Neuronal stem cell (in vitro differentiated cells): ENCODE measurements at regions not wholly inside any gene's neighbourhood (a gene's known extent, or its start where the extent isn't known, plus 50 kb on each side); places are given as distances from the start of the nearest gene placed in this dataset.

Source experiments
- DNase-seq: peaks from one replicate; pipeline ENCODE4 v3.0.0-alpha.2; 2013; ENCODE audit warnings: low spot score
- H2AFZ ChIP-seq: one replicate; pipeline ENCODE4 v1.6.1; 2013; ENCODE audit warnings: mild to moderate bottlenecking, low read length, inconsistent platforms
- H2AK5ac ChIP-seq: 2 replicates; pipeline ENCODE4 v1.6.1; 2013; ENCODE audit warnings: low read depth, mild to moderate bottlenecking, inconsistent platforms, low read length, moderate library complexity, mixed read lengths
- H2BK120ac ChIP-seq: 2 replicates; pipeline ENCODE4 v1.6.1; 2013; ENCODE audit warnings: low read depth, mild to moderate bottlenecking, inconsistent platforms, low read length, moderate library complexity, mixed read lengths
- H2BK12ac ChIP-seq: one replicate; pipeline ENCODE4 v1.6.1; 2013; ENCODE audit warnings: low read length, inconsistent platforms
- H2BK15ac ChIP-seq: 2 replicates; pipeline ENCODE4 v1.6.1; 2013; ENCODE audit warnings: mild to moderate bottlenecking, low read length, inconsistent platforms, mixed read lengths
- H2BK5ac ChIP-seq: one replicate; pipeline ENCODE4 v1.6.1; 2013; ENCODE audit warnings: inconsistent platforms, mild to moderate bottlenecking, low read length, moderate library complexity
- H3K14ac ChIP-seq: one replicate; pipeline ENCODE4 v1.6.1; 2013; ENCODE audit warnings: low read length, inconsistent platforms
- H3K18ac ChIP-seq: 2 replicates; pipeline ENCODE4 v1.6.1; 2013; ENCODE audit warnings: low read length, inconsistent platforms
- H3K23ac ChIP-seq: 2 replicates; pipeline ENCODE4 v1.6.1; 2013; ENCODE audit warnings: low read depth, mild to moderate bottlenecking, mixed read lengths, low read length, inconsistent platforms; ENCODE audit not compliant: poor library complexity
- H3K27ac ChIP-seq: replicated peaks from 3 replicates; pipeline ENCODE4 v1.5.1; 2013; ENCODE audit warnings: low read length, inconsistent platforms
- H3K27me3 ChIP-seq, 3 experiments: 2 replicates each; pipeline ENCODE4 v1.6.1; 2013; ENCODE audit warnings: low read length in 3 of 3, mild to moderate bottlenecking in 2 of 3, inconsistent platforms in 1 of 3, low read depth in 1 of 3, mixed read lengths in 1 of 3, moderate library complexity in 1 of 3; ENCODE audit not compliant: control insufficient read depth in 3 of 3, insufficient read depth in 3 of 3
- H3K36me3 ChIP-seq, 2 donors: replicated peaks in 1 of 2; 2 replicates each; pipeline ENCODE4 v1.6.1; 2013; ENCODE audit warnings: low read length in 2 of 2; ENCODE audit not compliant: control insufficient read depth in 2 of 2, insufficient read depth in 2 of 2
- H3K4ac ChIP-seq: 2 replicates; pipeline ENCODE4 v1.6.1; 2013; ENCODE audit warnings: inconsistent platforms, mild to moderate bottlenecking, low read length, moderate library complexity
- H3K4me1 ChIP-seq, 2 donors: 1 replicate in 1 of 2; 2 replicates in 1 of 2; pipeline ENCODE4 v1.6.1; 2013; ENCODE audit warnings: low read length in 2 of 2, low read depth in 1 of 2; ENCODE audit not compliant: control insufficient read depth in 2 of 2, insufficient read depth in 1 of 2
- H3K4me2 ChIP-seq: one replicate; pipeline ENCODE4 v1.6.1; 2013; ENCODE audit warnings: mild to moderate bottlenecking, low read length, inconsistent platforms; ENCODE audit not compliant: insufficient read depth, poor library complexity, severe bottlenecking
- H3K4me3 ChIP-seq, 2 donors: 2 replicates each; pipeline ENCODE4 v1.5.1; 2013; ENCODE audit warnings: low read length in 2 of 2, mild to moderate bottlenecking in 2 of 2, inconsistent platforms in 1 of 2, moderate library complexity in 1 of 2
- H3K79me1 ChIP-seq: one replicate; pipeline ENCODE4 v1.6.1; 2013; ENCODE audit warnings: low read depth, mild to moderate bottlenecking, inconsistent platforms, low read length, moderate library complexity
- H3K9ac ChIP-seq: one replicate; pipeline ENCODE4 v1.6.1; 2013; ENCODE audit warnings: mild to moderate bottlenecking, low read depth, low read length, inconsistent platforms; ENCODE audit not compliant: poor library complexity
- H3K9me3 ChIP-seq, 2 donors: replicated peaks in 1 of 2; 2 replicates each; pipeline versions ENCODE3 to v1.6.1; 2013; ENCODE audit warnings: low read length in 2 of 2, mild to moderate bottlenecking in 2 of 2, inconsistent platforms in 1 of 2, low read depth in 1 of 2, mixed read lengths in 1 of 2, moderate library complexity in 1 of 2; ENCODE audit not compliant: control insufficient read depth in 2 of 2, insufficient read depth in 1 of 2
- H4K8ac ChIP-seq: one replicate; pipeline ENCODE4 v1.6.1; 2013; ENCODE audit warnings: low read depth, mild to moderate bottlenecking, inconsistent platforms, low read length, moderate library complexity
- H4K91ac ChIP-seq: one replicate; pipeline ENCODE4 v1.6.1; 2013; ENCODE audit warnings: low read length, low read depth, mild to moderate bottlenecking, inconsistent platforms; ENCODE audit not compliant: poor library complexity
- WGBS, 2 donors: extraction: QIAGEN DNeasy Blood & Tissue Kit; methylation state at CpG; one replicate each; pipeline ENCODE4 v1.1.7; 2013; ENCODE audit warnings: missing lambda C conversion rate in 2 of 2, mixed read lengths in 1 of 2; ENCODE audit not compliant: insufficient read length in 2 of 2, insufficient replicate concordance in 1 of 2; ENCODE audit errors: extremely low coverage in 2 of 2; 5-methylcytosine and 5-hydroxymethylcytosine counted together

- Histone ChIP-seq H3K14ac (no peak overlapping the region), H3K36me3 (no peaks in the 10 kb centered on the region), H3K9ac (no peak overlapping the region), H4K8ac (no peak overlapping the region), H3K4me2 (no peak overlapping the region), H3K4me1 (no peaks in the 10 kb centered on the region), H3K4ac (no peak overlapping the region), H2BK5ac (no peak overlapping the region), H3K27ac (no peak overlapping the region), H3K27me3 (no peaks in the 10 kb centered on the region), H2AFZ (no peak overlapping the region), H3K79me1 (no peaks in the 10 kb centered on the region), H3K23ac (no peak overlapping the region), H2BK120ac (no peak overlapping the region), H3K4me3 (no peak overlapping the region), H2AK5ac (no peak overlapping the region), H2BK15ac (no peak overlapping the region), H2BK12ac (no peak overlapping the region), H4K91ac (no peak overlapping the region), H3K18ac (no peak overlapping the region), H3K9me3 (no peaks in the 10 kb centered on the region)
- no peak for DNase-seq
- no CpG with 5 or more reads among the region's 2 CpGs for WGBS, 2 donors
Observed at GRCh38 chrX:97666890-97667289, 783.2 kb downstream of the RPA4 start.

GRCh38 chrX:97668126-97668525 is 784.4 kb downstream of the RPA4 start:
- Histone ChIP-seq H2BK5ac (no peak overlapping the region), H3K4me3 (no peak overlapping the region), H3K27me3 (no peaks in the 10 kb centered on the region), H3K4ac (no peak overlapping the region), H3K14ac (no peak overlapping the region), H3K79me1 (no peaks in the 10 kb centered on the region), H3K27ac (no peak overlapping the region), H3K9me3 (no peaks in the 10 kb centered on the region), H2BK15ac (no peak overlapping the region), H3K23ac (no peak overlapping the region), H3K36me3 (no peaks in the 10 kb centered on the region), H3K9ac (no peak overlapping the region), H2BK120ac (no peak overlapping the region), H4K8ac (no peak overlapping the region), H2AK5ac (no peak overlapping the region), H3K4me2 (no peak overlapping the region), H2AFZ (no peak overlapping the region), H4K91ac (no peak overlapping the region), H3K18ac (no peak overlapping the region), H2BK12ac (no peak overlapping the region), H3K4me1 (no peaks in the 10 kb centered on the region)
- no peak for DNase-seq
- no CpG with 5 or more reads among the region's 2 CpGs for WGBS, 2 donors

DNA sequence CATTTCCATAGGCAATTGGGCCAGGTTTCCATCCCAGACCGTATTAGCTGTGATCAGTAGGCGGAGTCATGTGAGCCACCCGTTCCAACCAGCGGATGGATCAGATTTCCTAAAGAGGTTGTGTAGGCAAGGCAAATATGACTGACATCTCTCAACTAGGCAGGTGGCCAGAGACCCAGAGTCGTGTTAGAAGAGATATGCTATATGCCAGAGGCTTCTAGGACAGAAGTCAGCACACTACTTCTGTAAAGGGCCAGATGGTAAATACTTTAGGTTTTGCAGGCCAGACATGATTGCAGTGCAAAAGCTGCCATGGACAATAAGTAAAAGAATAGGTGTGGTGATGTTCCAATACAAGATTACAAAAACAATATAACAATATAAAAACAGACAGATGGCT is 788.4 kb downstream of the RPA4 start:
- no peaks in the 10 kb centered on the region for H3K4me1 ChIP-seq
- no peak overlapping the region for H3K4ac ChIP-seq
- no peak overlapping the region for H3K23ac ChIP-seq
- no peak overlapping the region for H2AFZ ChIP-seq
- no peak overlapping the region for H2AK5ac ChIP-seq
- no peak overlapping the region for H3K14ac ChIP-seq
- no peak overlapping the region for H3K18ac ChIP-seq
- no peak overlapping the region for H2BK120ac ChIP-seq
- no CpG with 5 or more reads among the region's 5 CpGs for WGBS, 2 donors
- no peaks in the 10 kb centered on the region for H3K27me3 ChIP-seq
- H2BK12ac ChIP-seq, result no peak overlapping the region
- no peak overlapping the region for H3K9ac ChIP-seq
- H3K36me3 ChIP-seq, result no peaks in the 10 kb centered on the region
- H4K8ac ChIP-seq, result no peak overlapping the region
- no peak overlapping the region for H4K91ac ChIP-seq
- no peaks in the 10 kb centered on the region for H3K79me1 ChIP-seq
- no peak overlapping the region for H3K4me3 ChIP-seq
- H3K27ac ChIP-seq, result no peak overlapping the region
- no peak overlapping the region for H3K4me2 ChIP-seq
- H2BK15ac ChIP-seq, result no peak overlapping the region
- H2BK5ac ChIP-seq, result no peak overlapping the region
- DNase-seq, result no peak
- no peaks in the 10 kb centered on the region for H3K9me3 ChIP-seq

GRCh38 chrX:97672608-97673007 is 788.9 kb downstream of the RPA4 start:
- H3K79me1 ChIP-seq, result no peaks in the 10 kb centered on the region
- no peak overlapping the region for H2BK15ac ChIP-seq
- no peak overlapping the region for H3K18ac ChIP-seq
- no peak overlapping the region for H3K4me2 ChIP-seq
- H3K4me3 ChIP-seq, result no peak overlapping the region
- WGBS, 2 donors, result no CpG with 5 or more reads among the region's 2 CpGs
- no peak overlapping the region for H2AK5ac ChIP-seq
- no peak for DNase-seq
- no peaks in the 10 kb centered on the region for H3K9me3 ChIP-seq
- H3K9ac ChIP-seq, result no peak overlapping the region
- H4K91ac ChIP-seq, result no peak overlapping the region
- H2BK120ac ChIP-seq, result no peak overlapping the region
- H4K8ac ChIP-seq, result no peak overlapping the region
- H2BK12ac ChIP-seq, result no peak overlapping the region
- no peaks in the 10 kb centered on the region for H3K4me1 ChIP-seq
- no peak overlapping the region for H2AFZ ChIP-seq
- H3K27me3 ChIP-seq, result no peaks in the 10 kb centered on the region
- H2BK5ac ChIP-seq, result no peak overlapping the region
- H3K14ac ChIP-seq, result no peak overlapping the region
- no peak overlapping the region for H3K23ac ChIP-seq
- H3K4ac ChIP-seq, result no peak overlapping the region
- no peak overlapping the region for H3K27ac ChIP-seq
- no peaks in the 10 kb centered on the region for H3K36me3 ChIP-seq
